Sigmoid colon (tissue), 4 donors: ENCODE measurements at regions not wholly inside any gene's neighbourhood (a gene's known extent, or its start where the extent isn't known, plus 50 kb on each side); places are given as distances from the start of the nearest gene placed in this dataset.

Experiments
- EP300 ChIP-seq, 4 donors: sonication (generic); formaldehyde crosslinking; IDR thresholded peaks; one replicate each; pipeline ENCODE4 v1.6.1; 2017; ENCODE audit warnings: antibody characterized with exemption in 4 of 4
- POLR2A ChIP-seq, 2 donors: fragments of 450-650 bp; IDR thresholded peaks; one replicate each; pipeline ENCODE4 v1.6.1; 2016; ENCODE audit warnings: antibody characterized with exemption in 2 of 2, mild to moderate bottlenecking in 2 of 2, moderate library complexity in 2 of 2
- POLR2AphosphoS5 ChIP-seq, 4 donors: sonication (generic); formaldehyde crosslinking; IDR thresholded peaks; one replicate each; pipeline ENCODE4 v1.6.1; 2017; ENCODE audit warnings: antibody characterized with exemption in 4 of 4
- TF ChIP-seq, protein P1 (sequence below), 4 experiments: fragments of 450-650 bp in 3 of 4; fragments of 200-600 bp in 1 of 4; IDR thresholded peaks; one replicate each; pipeline ENCODE4 v1.5.1; 2016 to 2019; ENCODE audit warnings: antibody characterized with exemption in 4 of 4, mild to moderate bottlenecking in 3 of 4, moderate library complexity in 2 of 4

DNA sequence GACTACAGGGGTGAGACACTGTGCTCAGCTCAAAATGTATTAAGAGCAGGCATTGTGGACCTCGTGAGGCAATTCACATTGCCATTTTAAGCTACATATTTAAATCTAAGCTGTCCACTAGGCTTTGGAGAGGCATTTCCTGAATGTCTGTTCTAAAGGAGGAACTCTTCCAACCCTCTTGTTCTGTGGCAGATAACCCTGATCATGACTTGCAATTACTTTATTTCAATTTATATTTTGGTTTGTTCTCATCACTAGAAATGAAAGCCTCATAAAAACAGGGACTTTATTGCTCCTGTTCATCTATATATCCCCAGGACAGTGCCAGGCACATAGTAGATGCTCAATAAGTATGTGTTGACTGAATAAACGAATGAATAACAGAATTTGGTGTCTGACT is 84.0 kb upstream of the SALL4 start:
- TF ChIP-seq, protein P1, sequence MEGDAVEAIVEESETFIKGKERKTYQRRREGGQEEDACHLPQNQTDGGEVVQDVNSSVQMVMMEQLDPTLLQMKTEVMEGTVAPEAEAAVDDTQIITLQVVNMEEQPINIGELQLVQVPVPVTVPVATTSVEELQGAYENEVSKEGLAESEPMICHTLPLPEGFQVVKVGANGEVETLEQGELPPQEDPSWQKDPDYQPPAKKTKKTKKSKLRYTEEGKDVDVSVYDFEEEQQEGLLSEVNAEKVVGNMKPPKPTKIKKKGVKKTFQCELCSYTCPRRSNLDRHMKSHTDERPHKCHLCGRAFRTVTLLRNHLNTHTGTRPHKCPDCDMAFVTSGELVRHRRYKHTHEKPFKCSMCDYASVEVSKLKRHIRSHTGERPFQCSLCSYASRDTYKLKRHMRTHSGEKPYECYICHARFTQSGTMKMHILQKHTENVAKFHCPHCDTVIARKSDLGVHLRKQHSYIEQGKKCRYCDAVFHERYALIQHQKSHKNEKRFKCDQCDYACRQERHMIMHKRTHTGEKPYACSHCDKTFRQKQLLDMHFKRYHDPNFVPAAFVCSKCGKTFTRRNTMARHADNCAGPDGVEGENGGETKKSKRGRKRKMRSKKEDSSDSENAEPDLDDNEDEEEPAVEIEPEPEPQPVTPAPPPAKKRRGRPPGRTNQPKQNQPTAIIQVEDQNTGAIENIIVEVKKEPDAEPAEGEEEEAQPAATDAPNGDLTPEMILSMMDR (IDR thresholded peaks at IDR 0.05), result no peak
- TF ChIP-seq POLR2AphosphoS5 (IDR thresholded peaks at IDR 0.05) (no peak), POLR2A (IDR thresholded peaks at IDR 0.05) (no peak), EP300 (IDR thresholded peaks at IDR 0.05) (no peak)
